K562 (cell line): ENCODE measurements at regions not wholly inside any gene's neighbourhood (a gene's known extent, or its start where the extent isn't known, plus 50 kb on each side); places are given as distances from the start of the nearest gene placed in this dataset.

Source experiments
- ATAC-seq: fragments of 200-7000 bp; cut with Tn5 transposase; 3 replicates; pipeline ENCODE4 v1.9.1; 2020; ENCODE audit warnings: moderate library complexity
- BruUV-seq: library from RNA; stranded (reverse); fragments of 400-500 nt; replicated peaks from 2 replicates; lab custom pipeline; 2021; lab: Mats Ljungman, UMichigan
- CTCF ChIA-PET: fragments of 300-600 bp; formaldehyde crosslinking; extraction: SDS; loops from one replicate; lab custom pipeline; 2021; ENCODE audit warnings: low intra/inter-chr PET ratio; lab: Yijun Ruan, JAX
- POLR2A ChIA-PET: fragments of 300-600, 350-650 bp; sonication (Branson Sonifier 250); formaldehyde crosslinking; extraction: SDS; loops from one replicate; lab custom pipeline; 2021; ENCODE audit warnings: antibody characterized with exemption, inconsistent platforms; lab: Yijun Ruan, JAX
- DNase-seq, 4 experiments: peaks; one replicate each; pipeline versions ENCODE4 v3.0.0 to v3.0.0-alpha.2; 2011 to 2018; ENCODE audit warnings: low spot score in 3 of 4, mixed read lengths in 3 of 4; ENCODE audit errors: extremely low read depth in 1 of 4
- FAIRE-seq: peaks from 2 replicates; lab custom pipeline; 2011; peaks lifted over from hg19 to GRCh38; lab: Jason Lieb, UNC
- H2AFZ ChIP-seq: 2 replicates; pipeline ENCODE4 v1.6.0; 2011; ENCODE audit warnings: low read depth, low read length, control low read depth, inconsistent platforms
- H3K27ac ChIP-seq: fragments of 200-600 bp; 3 replicates; pipeline ENCODE4 v1.8.0; 2011; ENCODE audit warnings: low read depth, mild to moderate bottlenecking, control low read depth, inconsistent platforms, low read length, moderate library complexity, mixed read lengths; ENCODE audit errors: extremely low read depth
- H3K27me3 ChIP-seq, 2 experiments: fragments of 300-600 bp in 1 of 2; 2 replicates in 1 of 2; 3 replicates in 1 of 2; pipeline versions ENCODE4 v1.6.0 to v1.8.0; 2011; ENCODE audit warnings: inconsistent platforms in 2 of 2, low read length in 2 of 2, mild to moderate bottlenecking in 1 of 2, mixed read lengths in 1 of 2, moderate library complexity in 1 of 2; ENCODE audit not compliant: control insufficient read depth in 2 of 2, insufficient read depth in 2 of 2
- H3K36me3 ChIP-seq: fragments of 300-600 bp; 3 replicates; pipeline ENCODE4 v1.8.0; 2011; ENCODE audit warnings: mild to moderate bottlenecking, low read length, inconsistent platforms; ENCODE audit not compliant: control insufficient read depth, insufficient read depth
- H3K4me1 ChIP-seq, 2 experiments: fragments of 200-600 bp in 1 of 2; replicated peaks in 1 of 2; 2 replicates in 1 of 2; 3 replicates in 1 of 2; pipeline versions ENCODE4 v1.5.1 to v1.8.0; 2011; ENCODE audit warnings: inconsistent platforms in 2 of 2, low read length in 2 of 2, mild to moderate bottlenecking in 1 of 2, mixed read lengths in 1 of 2, moderate library complexity in 1 of 2; ENCODE audit not compliant: control insufficient read depth in 2 of 2, insufficient read depth in 2 of 2
- H3K4me2 ChIP-seq: 2 replicates; pipeline ENCODE4 v1.6.1; 2011; ENCODE audit warnings: low read length, control low read depth, inconsistent platforms, mixed read lengths; ENCODE audit not compliant: insufficient read depth
- H3K4me3 ChIP-seq: fragments of 200-600 bp; sonication (generic), shearing (Covaris generic); 2 replicates; pipeline ENCODE4 v1.5.1; 2016; ENCODE audit warnings: control low read depth, inconsistent platforms
- H3K79me2 ChIP-seq: fragments of 200-600 bp; 3 replicates; pipeline ENCODE4 v1.8.0; 2011; ENCODE audit warnings: low read length, inconsistent platforms; ENCODE audit not compliant: control insufficient read depth, insufficient read depth
- H3K9ac ChIP-seq, 2 experiments: 2 replicates each; pipeline versions ENCODE4 v1.6.0 to v1.6.1; 2011; ENCODE audit warnings: low read depth in 2 of 2, low read length in 2 of 2, control low read depth in 1 of 2, inconsistent platforms in 1 of 2, mild to moderate bottlenecking in 1 of 2, mixed read lengths in 1 of 2; ENCODE audit not compliant: insufficient read depth in 1 of 2
- H3K9me1 ChIP-seq: one replicate; pipeline ENCODE4 v1.6.0; 2011; ENCODE audit warnings: inconsistent platforms, mild to moderate bottlenecking, low read length, moderate library complexity; ENCODE audit not compliant: control insufficient read depth, insufficient read depth
- H3K9me3 ChIP-seq: replicated peaks from 2 replicates; pipeline ENCODE4 v1.5.1; 2011; ENCODE audit warnings: low read depth, low read length, inconsistent platforms; ENCODE audit not compliant: control insufficient read depth, insufficient read depth
- H4K20me1 ChIP-seq: replicated peaks from 2 replicates; pipeline ENCODE4 v1.6.1; 2011; ENCODE audit warnings: low read length, inconsistent platforms, mixed read lengths; ENCODE audit not compliant: control insufficient read depth, insufficient read depth
- CC2D1A ChIP-seq: fragments of 450-650 bp; IDR thresholded peaks from 2 replicates; pipeline ENCODE4 v1.6.1; 2017; ENCODE audit warnings: mild to moderate bottlenecking
- KAT2B ChIP-seq: IDR thresholded peaks from one replicate; pipeline ENCODE4 v1.6.1; 2012; ENCODE audit warnings: low read depth, mild to moderate bottlenecking, control low read depth, inconsistent platforms, low read length, moderate library complexity
- MAFK ChIP-seq: IDR thresholded peaks from 2 replicates; pipeline ENCODE4 v1.6.1; 2011; ENCODE audit warnings: low read length, improper control_type of control experiment
- PHF21A ChIP-seq: fragments of 450-650 bp; IDR thresholded peaks from 2 replicates; pipeline ENCODE4 v1.6.1; 2017; ENCODE audit warnings: low read depth, borderline replicate concordance
- ZNF124 ChIP-seq: sonication (generic); formaldehyde crosslinking; IDR thresholded peaks from 2 replicates; pipeline ENCODE4 v1.8.1; 2022; ENCODE audit warnings: missing genetic modification reagents
- ZNF436 ChIP-seq: fragments of 250-450, 450-650 bp; sonication (Bioruptor Pico); formaldehyde crosslinking; IDR thresholded peaks from 2 replicates; pipeline ENCODE4 v1.7.0; 2020; ENCODE audit warnings: mild to moderate bottlenecking
- WGBS: fragments of 100-300 bp; shearing (Covaris generic); methylation state at CpG from one replicate; pipeline ENCODE4 v1.1.6; 2016; ENCODE audit warnings: low coverage, mixed read lengths; ENCODE audit not compliant: insufficient coverage; ENCODE audit errors: missing lambda C conversion rate; 5-methylcytosine and 5-hydroxymethylcytosine counted together
- in situ Hi-C: fragments of 300-500 bp; cut with MboI; formaldehyde crosslinking; loops from 4 replicates; pipeline ENCODE4 v1.15.0; 2018; ENCODE audit warnings: inconsistent platforms, mixed read lengths
- intact Hi-C: fragments of 100-400 bp; cut with micrococcal nuclease; formaldehyde crosslinking; loops from 2 replicates; pipeline ENCODE4 v1.14.2; 2022
- TF ChIP-seq, protein P1 (sequence below), 2 experiments: fragments of 450-650 bp; IDR thresholded peaks; 2 replicates each; pipeline ENCODE4 v1.6.1; 2016; ENCODE audit warnings: mild to moderate bottlenecking in 2 of 2, borderline replicate concordance in 1 of 2, low read depth in 1 of 2, moderate library complexity in 1 of 2

DNA sequence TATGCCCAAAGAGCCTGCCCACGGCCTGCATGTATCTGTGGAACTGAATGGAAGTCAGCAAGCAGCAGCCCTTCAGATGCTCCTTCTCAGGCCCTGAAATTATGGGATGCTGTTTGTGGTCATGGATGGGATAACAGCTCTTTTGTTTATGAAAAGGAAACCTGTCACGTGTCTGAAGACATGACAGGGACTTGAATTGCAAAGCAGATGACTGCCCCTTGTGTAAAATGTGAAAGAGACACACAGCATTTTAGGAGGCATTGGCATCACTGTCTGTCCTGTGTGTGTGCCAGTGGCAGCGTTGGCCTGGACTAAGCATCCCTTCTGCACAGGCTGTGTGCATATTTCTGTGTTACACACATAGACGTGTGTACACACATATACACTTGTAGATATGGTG is 192.1 kb downstream of the VRK1 start:
- no peak for DNase-seq
- 0% methylated on average over 3 of the region's 4 CpGs for WGBS
- Histone ChIP-seq H2AFZ (no peak overlapping the region), H3K27ac (no peak overlapping the region), H3K4me2 (no peak overlapping the region), H3K9me3 (no peaks in the 10 kb centered on the region), H3K4me1 (no peaks in the 10 kb centered on the region), H3K9ac (no peak overlapping the region), H3K9me1 (no peaks in the 10 kb centered on the region), H3K79me2 (no peaks in the 10 kb centered on the region), H3K27me3 (peaks cover 4 to 5% of the 10 kb centered on the region in 2 experiments; a peak in 3 of 5 replicates), H4K20me1 (no peaks in the 10 kb centered on the region), H3K36me3 (no peaks in the 10 kb centered on the region)
- no peak for ATAC-seq
- POLR2A ChIA-PET, result no interaction called here
- intact Hi-C loops, result no loop called here
- CTCF ChIA-PET, result no interaction called here
- FAIRE-seq, result no peak
- in situ Hi-C loops, result no loop called here
- TF ChIP-seq PHF21A (no peak), ZNF436 (CRISPR knock-in tag) (no peak), ZNF124 (no peak), MAFK (no peak), CC2D1A (no peak), KAT2B (no peak)
- TF ChIP-seq, protein P1, sequence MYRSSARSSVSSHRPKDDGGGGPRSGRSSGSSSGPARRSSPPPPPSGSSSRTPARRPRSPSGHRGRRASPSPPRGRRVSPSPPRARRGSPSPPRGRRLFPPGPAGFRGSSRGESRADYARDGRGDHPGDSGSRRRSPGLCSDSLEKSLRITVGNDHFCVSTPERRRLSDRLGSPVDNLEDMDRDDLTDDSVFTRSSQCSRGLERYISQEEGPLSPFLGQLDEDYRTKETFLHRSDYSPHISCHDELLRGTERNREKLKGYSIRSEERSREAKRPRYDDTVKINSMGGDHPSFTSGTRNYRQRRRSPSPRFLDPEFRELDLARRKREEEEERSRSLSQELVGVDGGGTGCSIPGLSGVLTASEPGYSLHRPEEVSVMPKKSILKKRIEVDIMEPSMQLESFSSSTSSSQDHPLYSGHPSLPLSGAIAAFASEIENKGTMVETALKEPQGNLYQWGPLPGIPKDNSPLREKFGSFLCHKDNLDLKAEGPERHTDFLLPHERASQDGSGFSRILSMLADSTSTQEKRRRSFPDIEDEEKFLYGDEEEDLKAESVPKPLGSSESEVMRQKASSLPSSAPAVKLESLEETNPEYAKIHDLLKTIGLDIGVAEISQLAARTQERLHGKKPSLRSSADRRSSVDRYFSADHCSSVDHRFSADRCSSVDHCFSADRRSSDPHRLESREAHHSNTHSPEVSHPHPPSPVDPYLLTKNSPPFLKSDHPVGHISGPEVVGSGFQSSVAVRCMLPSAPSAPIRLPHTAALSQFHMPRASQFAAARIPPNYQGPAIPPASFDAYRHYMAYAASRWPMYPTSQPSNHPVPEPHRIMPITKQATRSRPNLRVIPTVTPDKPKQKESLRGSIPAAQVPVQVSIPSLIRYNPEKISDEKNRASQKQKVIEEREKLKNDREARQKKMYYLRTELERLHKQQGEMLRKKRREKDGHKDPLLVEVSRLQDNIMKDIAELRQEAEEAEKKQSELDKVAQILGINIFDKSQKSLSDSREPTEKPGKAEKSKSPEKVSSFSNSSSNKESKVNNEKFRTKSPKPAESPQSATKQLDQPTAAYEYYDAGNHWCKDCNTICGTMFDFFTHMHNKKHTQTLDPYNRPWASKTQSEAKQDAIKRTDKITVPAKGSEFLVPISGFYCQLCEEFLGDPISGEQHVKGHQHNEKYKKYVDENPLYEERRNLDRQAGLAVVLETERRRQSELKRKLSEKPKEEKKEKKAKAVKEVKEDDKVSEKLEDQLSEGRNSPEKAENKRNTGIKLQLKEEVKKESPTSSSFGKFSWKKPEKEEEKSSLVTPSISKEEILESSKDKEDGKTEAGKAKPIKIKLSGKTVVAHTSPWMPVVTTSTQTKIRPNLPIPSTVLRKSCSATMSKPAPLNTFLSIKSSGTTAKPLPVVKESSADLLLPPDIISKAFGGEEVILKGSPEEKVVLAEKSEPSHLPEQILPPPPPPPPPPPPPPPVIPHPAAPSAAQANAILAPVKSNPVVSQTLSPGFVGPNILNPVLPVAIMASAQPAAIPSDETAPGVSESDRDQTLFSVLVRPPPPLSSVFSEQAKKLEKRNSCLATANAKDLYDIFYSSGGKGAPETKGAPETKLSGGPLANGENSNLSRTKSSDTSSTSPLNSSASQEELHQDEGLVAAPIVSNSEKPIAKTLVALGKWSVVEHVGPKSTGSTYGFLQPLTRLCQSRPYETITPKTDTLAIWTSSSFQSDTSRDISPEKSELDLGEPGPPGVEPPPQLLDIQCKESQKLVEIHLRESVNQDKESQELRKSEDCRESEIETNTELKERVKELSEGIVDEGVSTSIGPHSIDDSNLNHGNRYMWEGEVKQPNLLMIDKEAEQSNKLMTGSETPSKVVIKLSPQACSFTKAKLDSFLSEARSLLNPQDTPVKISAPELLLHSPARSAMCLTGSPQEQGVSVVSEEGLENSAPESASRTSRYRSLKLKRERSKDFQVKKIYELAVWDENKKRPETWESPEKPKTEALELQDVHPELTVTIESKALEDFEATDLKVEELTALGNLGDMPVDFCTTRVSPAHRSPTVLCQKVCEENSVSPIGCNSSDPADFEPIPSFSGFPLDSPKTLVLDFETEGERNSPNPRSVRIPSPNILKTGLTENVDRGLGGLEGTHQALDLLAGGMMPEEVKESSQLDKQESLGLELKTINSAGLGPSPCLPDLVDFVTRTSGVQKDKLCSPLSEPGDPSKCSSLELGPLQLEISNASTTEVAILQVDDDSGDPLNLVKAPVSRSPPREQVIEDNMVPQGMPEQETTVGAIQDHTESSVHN (IDR thresholded peaks at IDR 0.05; ENCODE audit: borderline replicate concordance in 1 of 2, low read depth in 1 of 2), result no peak
- TF ChIP-seq, all 486 proteins: peak for 0
- no TSS peak for BruUV-seq
- no peak overlapping the region for H3K4me3 ChIP-seq
